ENCODE measurements at regions not wholly inside any gene's neighbourhood (a gene's known extent, or its start where the extent isn't known, plus 50 kb on each side); places are given as distances from the start of the nearest gene placed in this dataset.

DNA sequence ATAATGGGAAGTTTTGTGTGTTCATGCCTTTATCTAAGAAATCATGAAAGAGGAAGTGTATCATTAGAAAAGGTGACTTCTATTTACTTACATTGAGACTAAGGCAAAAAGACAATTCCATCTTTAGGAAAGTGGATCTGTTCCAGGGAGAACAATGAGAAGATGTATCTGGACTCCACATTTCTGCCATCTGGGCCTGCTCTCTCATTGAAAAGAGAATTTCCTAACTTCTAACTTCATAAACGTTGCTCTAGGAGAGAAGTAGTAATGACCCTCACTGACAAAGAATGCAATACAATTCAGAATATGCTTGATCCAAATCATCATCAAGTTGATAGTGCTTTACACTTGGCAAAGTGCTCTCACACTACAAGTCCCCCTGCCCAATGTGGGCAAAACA lies 294.2 kb downstream of the OGFRL1 start:
- H3K4me1 ChIP-seq (ENCODE audit: control insufficient read depth in 4 of 4, insufficient read depth in 4 of 4, low read length in 3 of 4): no peaks in the 10 kb centered on the region
- DNase-seq (ENCODE audit: low spot score): no peak
- H3K4me3 ChIP-seq (ENCODE audit: low read depth in 1 of 3, low read length in 3 of 3): no peak overlapping the region
- 41% methylated on average over 1 of the region's 1 CpG for WGBS
- TF ChIP-seq MAX (IDR thresholded peaks at IDR 0.05): no peak
- TF ChIP-seq FOXA1 (IDR thresholded peaks at IDR 0.05): no peak
- TF ChIP-seq RXRA (IDR thresholded peaks at IDR 0.05): no peak
- no peak for TF ChIP-seq NR2F2 (IDR thresholded peaks at IDR 0.05)
- no peak for TF ChIP-seq ZBTB33 (IDR thresholded peaks at IDR 0.05)
- no peak for TF ChIP-seq CTCF (IDR thresholded peaks at IDR 0.05; ENCODE audit: low read depth, low read length, missing input control)
- TF ChIP-seq, protein P1, sequence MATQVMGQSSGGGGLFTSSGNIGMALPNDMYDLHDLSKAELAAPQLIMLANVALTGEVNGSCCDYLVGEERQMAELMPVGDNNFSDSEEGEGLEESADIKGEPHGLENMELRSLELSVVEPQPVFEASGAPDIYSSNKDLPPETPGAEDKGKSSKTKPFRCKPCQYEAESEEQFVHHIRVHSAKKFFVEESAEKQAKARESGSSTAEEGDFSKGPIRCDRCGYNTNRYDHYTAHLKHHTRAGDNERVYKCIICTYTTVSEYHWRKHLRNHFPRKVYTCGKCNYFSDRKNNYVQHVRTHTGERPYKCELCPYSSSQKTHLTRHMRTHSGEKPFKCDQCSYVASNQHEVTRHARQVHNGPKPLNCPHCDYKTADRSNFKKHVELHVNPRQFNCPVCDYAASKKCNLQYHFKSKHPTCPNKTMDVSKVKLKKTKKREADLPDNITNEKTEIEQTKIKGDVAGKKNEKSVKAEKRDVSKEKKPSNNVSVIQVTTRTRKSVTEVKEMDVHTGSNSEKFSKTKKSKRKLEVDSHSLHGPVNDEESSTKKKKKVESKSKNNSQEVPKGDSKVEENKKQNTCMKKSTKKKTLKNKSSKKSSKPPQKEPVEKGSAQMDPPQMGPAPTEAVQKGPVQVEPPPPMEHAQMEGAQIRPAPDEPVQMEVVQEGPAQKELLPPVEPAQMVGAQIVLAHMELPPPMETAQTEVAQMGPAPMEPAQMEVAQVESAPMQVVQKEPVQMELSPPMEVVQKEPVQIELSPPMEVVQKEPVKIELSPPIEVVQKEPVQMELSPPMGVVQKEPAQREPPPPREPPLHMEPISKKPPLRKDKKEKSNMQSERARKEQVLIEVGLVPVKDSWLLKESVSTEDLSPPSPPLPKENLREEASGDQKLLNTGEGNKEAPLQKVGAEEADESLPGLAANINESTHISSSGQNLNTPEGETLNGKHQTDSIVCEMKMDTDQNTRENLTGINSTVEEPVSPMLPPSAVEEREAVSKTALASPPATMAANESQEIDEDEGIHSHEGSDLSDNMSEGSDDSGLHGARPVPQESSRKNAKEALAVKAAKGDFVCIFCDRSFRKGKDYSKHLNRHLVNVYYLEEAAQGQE (IDR thresholded peaks at IDR 0.05): no peak
- TF ChIP-seq JUND (IDR thresholded peaks at IDR 0.05): no peak
- no peak for TF ChIP-seq TAF1 (conservative IDR thresholded peaks at IDR 0.05)
- TF ChIP-seq HNF4A (conservative IDR thresholded peaks at IDR 0.05): no peak
- no peak for TF ChIP-seq FOXA2 (IDR thresholded peaks at IDR 0.05)
- no peak for TF ChIP-seq YY1 (IDR thresholded peaks at IDR 0.05)
- TF ChIP-seq HNF4G (IDR thresholded peaks at IDR 0.05): no peak
- TF ChIP-seq GABPA (IDR thresholded peaks at IDR 0.05 in 1 of 2, conservative IDR thresholded peaks at IDR 0.05 in 1 of 2): no peak
- no peak for TF ChIP-seq ATF3 (IDR thresholded peaks at IDR 0.05)
- no peak for TF ChIP-seq RAD21 (IDR thresholded peaks at IDR 0.05)
- no peak for TF ChIP-seq SP1 (IDR thresholded peaks at IDR 0.05)
- no peak overlapping the region for H3K9ac ChIP-seq (ENCODE audit: low read depth in 1 of 2, low read length in 2 of 2)
- H3K27me3 ChIP-seq (ENCODE audit: control insufficient read depth in 4 of 4, insufficient read depth in 4 of 4, low read length in 3 of 4): no peaks in the 10 kb centered on the region
- no peaks in the 10 kb centered on the region for H3K36me3 ChIP-seq (ENCODE audit: control insufficient read depth in 4 of 4, insufficient read depth in 3 of 4, low read depth in 1 of 4, low read length in 3 of 4)
- no peak overlapping the region for H3K27ac ChIP-seq (ENCODE audit: low read depth in 1 of 2, low read length in 2 of 2)
- H3K9me3 ChIP-seq (ENCODE audit: control insufficient read depth in 4 of 4, low read length in 3 of 4): peaks cover 0 to 5% (median 0%) of the 10 kb centered on the region in 4 donors

Data from liver (tissue), 8 donors.